A204.1 (cell line): ENCODE measurements at regions not wholly inside any gene's neighbourhood (a gene's known extent, or its start where the extent isn't known, plus 50 kb on each side); places are given as distances from the start of the nearest gene placed in this dataset.

Experiments
- FAIRE-seq: peaks from 2 replicates; lab custom pipeline; 2012; peaks lifted over from hg19 to GRCh38; lab: Jason Lieb, UNC

DNA sequence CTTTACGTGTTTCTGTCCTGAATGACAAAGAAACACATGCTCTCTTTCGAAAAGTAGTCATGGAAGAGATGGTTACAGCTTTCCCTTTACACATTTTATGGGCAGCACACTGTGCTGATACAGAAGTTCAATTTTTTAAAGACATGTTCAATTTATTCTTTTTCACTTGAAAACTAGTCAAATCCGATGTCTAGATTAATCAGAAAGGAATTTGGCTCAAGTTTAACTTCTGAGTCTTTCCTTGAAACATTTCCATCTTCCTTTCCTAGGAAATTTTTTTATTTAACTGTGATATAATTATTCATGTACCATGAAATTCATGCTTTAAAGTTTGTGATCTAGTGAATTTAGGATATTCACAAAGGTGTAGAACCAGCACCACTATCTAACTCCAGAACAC is 360.1 kb downstream of the TNS3 start:
- FAIRE-seq: no peak

DNA sequence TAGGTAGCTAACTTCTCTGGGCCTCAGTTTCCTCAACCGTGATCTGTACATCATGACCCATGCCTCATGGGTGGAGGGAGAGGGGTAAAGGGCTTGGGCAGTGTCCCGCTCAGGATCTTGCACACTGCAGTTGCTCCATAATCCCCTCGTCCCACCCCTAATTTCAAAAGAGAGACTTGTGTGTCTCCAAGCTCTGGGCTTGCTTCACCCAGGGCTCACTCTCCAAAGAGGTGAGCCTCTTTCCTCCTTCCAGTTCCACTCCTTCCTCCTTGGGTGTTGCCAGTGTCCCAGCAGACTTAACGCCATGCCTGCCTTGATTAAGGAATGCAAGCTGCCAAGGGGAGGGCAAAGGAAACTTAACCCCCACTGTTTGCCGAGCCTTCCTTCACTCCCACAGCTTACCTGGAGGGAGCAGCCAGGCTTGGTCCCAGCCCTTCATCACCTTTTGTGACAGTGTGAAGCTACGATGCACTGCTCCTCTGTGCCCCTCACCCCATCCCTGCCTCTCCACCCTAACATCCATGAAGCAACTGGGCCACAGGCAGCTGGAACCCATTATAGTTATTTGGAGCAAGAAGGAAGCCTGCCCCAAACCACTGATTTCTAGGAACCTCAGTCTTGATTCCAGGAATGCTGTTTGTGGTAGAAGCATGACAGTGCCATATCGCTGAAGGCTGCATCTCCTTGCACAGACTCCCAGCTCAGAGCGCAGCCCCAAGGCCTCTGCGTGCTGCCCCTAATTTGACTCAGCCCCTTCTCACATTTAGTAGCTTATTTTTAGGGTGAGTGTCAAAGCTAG is 363.3 kb downstream of the TNS3 start:
- no peak for FAIRE-seq

DNA sequence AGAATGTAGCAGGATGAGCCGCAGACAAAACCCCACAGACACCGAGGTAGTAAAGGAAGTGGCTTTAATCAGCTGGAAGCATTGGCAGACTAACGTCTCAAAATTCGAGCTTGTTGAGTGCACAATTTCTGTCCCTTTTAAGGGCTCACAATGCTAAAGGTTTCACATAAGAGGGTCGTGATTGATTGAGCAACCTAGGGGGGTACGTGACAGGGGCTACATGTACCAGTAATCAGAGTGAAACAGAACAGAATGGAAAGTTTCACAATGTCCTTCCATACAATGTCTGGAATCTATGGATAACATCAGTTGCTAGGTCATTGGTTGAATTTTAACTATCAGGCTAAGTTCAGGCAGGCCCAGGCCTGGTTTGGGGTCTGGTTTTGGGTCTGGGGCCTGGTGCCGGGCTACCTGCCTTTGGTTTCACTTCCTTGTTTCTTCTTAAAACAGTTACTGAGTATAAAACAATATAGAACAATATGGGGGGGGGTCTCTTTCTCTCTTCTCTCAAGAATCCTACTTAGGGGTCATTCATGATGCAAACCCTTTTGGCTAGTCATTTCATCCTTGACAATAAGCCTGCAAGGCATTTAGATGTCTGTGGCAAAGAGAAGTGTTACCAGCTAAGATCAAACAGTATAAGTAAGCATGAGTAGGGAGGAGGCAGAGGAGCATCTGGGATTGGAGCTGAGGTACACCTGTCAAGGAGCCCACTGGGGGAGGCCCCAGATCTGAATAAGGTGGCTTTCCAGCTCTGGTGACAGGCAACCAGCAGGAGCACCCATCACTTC is 364.1 kb downstream of the TNS3 start:
- FAIRE-seq: no peak

DNA sequence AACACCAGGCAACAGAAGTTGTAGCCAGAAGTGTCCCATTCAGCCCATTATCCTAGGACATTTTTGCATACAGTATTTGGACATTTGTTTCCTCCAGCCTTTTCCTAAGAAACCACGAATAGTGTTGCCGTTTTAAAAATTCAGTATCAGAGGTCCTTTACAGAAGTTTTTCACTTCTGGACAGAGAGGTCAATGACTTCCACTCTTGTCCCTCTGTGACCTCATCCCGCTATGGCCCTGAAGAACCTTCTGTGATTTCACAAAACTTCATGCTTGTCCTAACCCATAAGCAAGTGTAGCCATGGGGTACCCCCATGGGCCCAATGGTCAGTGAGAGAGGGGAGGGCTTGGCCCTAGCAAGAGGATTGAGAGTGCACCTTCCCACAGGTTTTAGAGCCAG is 364.8 kb downstream of the TNS3 start:
- FAIRE-seq: no peak

DNA sequence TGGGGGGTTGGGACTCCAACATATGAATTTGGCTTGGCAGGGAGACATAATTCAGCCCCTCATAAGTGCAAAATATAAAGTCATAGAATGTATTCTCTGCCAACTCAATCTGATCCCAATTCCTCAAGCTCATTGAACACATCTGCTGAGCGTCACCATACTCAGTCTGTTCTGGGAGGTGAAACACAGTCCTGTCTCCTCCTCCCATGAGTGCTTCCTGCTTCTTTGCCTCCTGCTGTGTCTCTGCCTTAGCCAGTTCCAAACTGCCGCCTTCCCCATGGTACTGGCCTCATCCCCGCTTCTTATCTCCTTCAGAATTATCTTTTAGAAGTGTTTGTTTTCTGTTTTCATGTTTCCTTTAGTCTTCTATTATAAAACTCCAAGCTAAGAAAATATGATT is 365.5 kb downstream of the TNS3 start:
- no peak for FAIRE-seq

DNA sequence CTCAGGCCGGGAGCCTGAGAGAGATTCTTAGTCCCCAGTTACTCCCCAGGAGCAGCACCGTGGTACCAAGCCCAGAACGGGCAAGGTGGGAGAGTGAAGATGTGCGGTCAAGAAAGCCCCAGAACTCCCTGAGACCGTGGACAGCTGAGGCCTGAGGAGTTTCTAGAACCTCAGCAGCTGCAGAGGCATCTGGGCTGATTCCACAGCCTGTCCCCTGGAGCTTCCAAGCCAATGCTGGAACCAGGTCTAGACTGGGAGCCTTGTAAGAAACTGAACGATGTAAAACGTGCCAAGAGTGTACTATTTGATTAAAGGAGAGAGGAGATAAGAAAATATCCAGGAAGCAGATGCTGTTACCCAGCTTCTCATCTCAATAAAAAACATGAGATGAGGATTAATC is 366.3 kb downstream of the TNS3 start:
- no peak for FAIRE-seq

DNA sequence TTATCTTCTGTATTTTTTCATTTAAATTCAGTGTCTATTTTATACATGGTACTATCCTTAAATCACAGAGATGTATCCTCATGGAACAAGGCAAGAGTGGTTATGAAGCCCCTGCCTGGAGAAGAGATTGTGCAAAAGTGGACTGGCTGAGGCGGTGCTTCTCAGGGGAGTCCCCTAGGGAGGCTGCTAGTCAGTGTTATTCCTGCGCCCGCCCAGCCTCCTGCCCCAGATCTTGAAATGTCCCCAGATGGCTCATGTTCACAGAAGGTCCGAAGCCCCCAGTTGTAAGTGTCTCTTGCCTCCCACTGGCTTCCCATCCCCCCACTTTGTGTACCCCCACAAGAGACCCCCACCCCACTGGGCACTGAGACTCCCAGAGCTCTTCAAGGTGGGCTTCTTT is 366.9 kb downstream of the TNS3 start:
- no peak for FAIRE-seq

DNA sequence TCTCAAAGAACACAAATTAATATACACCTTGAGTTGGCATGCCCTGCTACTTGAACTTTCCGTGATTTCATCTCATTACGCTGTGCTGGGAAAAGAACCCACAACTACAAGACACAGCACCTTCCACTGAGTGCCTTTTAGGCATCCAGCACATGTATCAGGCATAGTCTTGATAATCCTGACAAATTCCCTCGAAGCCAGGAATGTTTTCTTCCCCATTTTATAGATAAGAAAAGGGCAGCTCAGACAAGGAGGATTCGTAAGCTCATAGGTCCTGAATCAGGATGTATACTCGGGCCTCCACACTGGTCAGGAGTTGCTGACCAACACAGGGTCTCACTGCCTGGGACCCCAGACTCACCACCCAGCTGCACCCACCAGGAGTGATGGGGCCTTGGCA is 368.6 kb downstream of the TNS3 start:
- FAIRE-seq: no peak

DNA sequence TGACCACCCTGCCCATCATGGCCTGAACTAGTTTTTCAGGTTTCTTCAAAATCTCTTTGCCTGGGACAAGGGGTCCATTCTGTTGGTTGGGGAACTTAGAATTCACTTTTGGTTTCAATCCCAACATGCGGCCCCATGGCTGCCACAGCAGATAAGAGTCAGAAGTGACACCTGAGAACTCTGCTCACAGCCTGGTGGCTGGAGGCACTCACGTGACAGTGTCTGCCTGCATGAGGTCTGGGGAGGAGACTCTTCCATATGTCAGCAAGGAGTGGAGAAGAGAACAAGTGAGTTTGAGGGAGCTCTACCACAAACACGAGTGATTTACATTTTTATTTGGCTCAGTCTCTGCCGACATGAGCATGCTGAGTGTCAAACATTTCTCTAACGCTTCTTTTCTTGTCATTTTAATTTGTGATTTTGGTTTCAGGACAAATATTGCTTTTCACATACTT is 370.4 kb downstream of the TNS3 start:
- no peak for FAIRE-seq

DNA sequence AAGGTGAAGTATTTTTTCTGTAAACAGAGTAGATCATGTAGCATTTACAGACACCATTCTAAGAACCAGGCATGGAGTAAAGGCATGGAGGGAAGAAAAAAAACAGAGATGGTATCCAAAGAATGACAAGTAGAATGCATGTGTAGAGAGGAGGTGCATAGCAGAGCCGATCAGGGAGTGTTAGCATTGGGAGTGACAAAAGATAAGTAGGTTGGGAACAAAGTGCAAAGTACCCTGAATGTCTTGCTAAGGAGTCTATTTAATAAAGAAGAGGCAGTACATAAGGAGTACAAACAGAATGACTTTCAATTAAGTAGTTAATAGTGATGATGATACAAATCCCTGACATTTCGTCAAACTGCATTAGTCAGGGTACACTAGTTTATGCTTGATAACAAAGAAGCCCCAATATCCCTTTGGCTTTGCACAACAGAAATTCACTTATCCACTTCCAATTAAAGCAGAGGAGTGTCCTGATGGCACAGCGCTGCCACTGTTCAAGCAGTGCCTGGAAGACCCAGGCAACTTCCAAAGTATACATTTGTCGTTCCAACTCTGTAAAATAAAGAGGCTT is 371.5 kb downstream of the TNS3 start:
- no peak for FAIRE-seq

DNA sequence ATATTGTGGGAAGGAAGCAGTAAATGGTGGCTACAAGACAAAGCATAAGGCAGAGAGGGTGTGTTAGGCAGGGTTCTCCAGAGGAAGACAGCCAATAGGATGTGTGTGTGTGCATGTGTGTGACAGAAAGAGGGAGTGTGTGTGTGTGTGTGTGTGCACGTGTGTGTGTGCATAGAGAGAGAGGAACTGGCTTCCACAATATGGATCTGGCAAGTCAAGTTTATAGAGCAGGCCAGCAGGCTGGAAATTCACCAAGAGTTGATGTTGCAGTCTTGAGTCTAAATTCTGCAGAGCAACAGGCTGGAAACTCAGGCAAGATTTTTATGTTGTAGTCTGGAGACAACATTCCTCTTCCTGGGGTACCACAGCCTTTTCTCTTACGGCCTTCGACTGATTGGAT is 374.0 kb downstream of the TNS3 start:
- no peak for FAIRE-seq

DNA sequence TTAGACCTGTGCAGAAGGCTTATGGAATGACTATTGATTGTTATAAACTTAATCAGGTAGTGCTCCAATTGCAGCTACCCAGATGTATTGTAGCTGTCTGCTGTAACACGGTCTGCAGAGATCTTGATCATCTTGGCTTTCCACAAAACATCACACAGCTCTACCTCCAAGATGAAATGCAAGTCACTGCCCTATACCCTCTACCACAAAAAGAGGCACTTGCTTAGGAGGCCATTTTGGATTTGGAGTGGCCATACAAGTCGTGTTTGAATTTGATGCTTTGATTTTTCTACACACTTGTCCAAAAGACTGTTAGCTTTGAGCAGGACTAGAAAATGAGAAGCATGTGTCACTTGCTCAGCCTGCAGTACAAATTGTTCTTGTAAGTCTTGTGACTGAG is 377.2 kb downstream of the TNS3 start:
- no peak for FAIRE-seq

DNA sequence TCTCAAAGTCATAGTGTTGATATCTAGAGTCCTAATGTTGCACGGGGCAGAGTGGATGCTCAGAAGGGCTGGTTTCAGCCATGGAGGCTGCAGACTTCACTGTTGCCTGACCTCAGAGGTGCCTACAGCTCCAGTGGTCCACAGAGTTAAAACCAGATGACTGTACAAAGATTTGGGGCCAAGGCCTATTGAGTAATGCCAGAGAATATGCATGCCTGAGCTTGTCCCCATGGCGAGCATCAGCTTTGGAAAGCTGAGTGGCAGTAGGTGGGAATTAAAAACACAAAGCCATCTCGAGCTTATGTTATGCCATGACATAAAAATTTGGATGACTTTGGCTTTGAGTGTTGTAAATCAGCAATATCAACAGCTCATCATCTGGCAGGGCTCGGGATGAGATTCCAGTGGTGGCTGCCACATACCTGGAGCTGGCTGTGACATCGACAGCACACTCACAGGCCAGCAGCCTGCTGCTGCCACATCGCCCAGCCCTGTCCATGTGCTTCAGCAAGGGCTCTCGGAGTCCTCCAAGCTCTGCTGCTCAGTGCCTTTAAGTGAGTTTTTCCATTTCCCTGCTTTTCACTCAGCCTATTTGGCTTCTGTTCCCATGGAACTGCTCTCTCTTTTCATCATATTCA is 379.6 kb downstream of the TNS3 start:
- FAIRE-seq: no peak

DNA sequence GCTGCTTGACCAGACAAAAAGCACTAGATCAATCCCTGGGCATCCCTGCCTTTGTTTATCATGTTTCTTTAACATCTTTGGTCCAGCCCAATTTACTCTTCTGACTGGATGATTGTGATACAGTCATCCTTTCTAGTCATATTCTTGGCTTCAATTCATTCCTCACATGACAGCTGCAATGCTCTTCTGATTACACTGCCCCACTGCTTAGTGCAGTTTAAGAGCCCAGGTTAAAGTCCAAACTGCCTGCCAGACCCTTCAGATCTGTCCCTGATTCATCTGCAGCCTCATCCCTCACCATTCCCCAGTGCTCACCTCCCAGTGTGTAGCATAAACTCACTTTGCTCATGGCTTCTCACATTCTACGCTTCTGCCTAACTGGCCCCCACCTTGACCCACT is 383.8 kb downstream of the TNS3 start:
- FAIRE-seq: no peak

DNA sequence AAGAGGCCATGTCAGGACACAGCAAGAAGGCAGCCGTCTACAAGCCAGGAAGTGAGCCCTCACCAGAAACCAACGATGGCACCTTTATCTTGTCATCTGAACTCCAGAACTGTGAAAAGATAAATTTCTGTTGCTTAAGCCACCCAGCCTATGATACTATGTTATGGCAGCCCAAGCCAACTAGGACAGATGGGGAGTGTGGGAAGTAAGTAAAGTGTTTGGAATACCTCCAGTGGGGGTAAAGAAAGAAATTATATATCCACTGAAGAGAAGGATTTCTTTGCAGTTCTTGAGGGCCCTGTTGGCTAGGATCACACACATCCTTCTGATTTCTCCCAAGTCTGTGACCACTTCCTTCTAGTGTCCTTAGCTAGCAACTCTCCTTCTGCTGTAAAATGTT is 384.4 kb downstream of the TNS3 start:
- FAIRE-seq: no peak

DNA sequence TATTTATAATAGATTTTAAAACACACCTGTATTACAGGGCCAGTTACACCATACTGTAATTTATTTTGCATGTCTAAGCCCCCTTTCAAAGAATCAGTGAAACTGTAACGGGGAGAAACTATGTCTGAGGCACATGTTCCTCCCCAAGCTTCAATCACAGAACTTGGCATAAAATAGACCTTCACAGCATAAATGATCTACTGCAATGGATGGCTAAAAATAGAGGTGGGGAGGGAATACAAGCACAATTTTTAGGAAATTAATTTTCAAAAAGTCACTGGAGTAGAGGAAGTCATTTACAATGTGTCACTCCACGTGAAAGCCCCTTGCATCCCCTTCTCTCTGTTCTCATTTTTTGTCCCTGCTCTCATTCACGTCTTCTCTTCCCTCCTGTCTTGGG is 385.2 kb downstream of the TNS3 start:
- no peak for FAIRE-seq

DNA sequence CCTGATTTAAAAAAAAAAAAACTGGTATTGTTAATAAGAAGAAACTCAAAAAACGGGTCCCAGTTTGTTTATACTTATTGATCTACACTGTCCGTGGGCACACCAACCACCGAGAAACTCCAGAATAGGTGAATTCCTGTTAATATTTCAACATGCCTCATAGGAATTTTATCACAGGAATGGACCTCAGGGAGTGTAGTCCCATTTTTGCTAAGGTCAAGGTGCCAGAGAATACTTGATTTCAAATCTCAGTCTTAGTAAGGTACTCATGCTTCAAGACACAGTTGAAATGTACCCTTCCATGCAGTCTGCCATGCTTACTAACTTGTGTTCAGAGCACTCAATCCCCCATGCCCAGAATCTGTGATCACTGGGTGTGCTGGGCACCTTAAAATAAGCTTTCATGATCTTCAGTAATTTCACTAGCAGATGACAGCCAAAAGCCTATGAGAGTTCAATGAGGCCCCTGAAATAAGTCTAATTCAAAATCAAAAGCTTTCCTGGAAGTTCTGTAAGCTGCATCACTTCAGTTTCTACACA is 385.7 kb downstream of the TNS3 start:
- no peak for FAIRE-seq

DNA sequence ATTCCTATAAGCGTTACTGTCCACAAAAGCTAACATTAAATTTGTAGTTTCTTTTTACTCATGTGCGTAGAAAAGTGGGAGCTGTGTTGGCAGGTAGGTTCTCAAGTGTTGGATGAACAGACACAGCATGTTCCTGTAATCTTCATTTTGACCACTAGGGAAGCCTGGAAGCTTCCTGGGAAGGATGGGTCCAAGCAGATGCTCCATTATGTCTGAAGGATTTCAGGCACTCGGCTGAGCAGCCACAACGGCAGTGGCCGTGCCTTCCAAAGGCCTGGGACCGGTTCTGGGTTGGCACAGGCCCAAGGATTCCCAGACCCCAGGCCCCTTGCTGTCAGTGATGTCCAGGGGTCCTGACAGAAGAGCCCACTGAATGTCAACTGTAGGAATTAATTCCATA is 386.3 kb downstream of the TNS3 start:
- FAIRE-seq: no peak

DNA sequence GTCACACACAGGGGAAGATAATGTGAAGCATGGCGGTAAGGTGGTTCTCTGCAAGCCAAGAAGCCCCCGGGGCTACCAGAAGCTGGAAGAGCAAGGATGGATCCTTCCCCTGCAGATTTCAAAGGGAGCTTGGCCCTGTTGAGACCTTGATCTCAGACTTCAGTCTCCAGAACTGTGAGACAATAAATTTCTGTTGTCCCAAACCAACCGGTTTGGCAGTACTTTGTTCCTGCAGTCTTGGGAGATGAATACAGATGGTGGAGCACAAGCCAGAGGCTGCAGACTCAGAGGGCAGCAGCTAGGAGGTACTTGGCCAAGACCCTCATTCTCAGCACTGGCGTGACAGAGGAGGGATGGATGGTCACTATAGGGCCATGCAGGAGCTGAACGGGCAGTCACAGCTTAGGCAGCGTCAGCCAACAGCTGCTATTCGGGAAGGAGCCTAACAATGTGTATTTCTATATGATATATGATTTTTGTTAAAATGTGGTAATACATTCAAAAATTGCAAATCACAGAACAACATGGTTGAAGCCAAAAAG is 387.3 kb downstream of the TNS3 start:
- no peak for FAIRE-seq

DNA sequence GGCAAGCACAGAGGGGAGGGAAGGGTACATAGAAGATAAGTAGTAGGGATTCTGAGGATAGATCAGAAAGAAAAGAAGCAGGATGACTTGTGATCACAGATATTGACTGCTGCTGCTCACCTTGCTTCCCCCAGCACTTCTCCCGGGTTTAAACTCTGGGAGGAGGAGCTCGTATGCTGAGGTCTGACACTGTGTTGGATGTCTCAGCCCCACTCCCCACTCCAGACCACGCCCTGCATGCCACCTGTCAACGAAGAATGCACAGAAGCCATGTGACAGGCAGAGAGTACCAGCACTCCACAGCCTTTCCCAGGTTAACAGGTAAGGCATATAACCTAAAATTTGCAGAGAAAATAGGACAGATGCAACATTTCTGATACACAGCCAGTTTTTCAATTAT is 388.9 kb downstream of the TNS3 start:
- FAIRE-seq: no peak

DNA sequence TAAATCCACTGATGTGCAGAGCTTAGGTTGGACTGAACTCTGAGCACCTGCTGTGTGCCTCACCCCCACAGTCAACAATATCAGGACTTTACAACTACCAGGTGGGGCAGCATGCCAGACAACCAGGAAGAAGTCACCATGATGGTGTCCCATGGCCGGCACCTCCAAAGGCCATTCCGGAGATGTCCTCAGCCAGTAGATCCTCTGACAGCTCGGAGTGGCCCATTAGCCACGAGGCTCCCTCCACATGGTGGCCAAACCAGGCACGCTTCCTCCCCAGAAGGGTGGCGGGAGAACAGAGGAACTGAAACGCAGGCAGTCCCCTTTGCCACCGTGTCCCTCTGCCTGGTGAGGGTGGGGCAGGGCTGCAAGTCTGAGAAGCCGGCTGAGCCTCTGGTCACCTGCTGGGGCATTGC is 390.0 kb downstream of the TNS3 start:
- FAIRE-seq: no peak

DNA sequence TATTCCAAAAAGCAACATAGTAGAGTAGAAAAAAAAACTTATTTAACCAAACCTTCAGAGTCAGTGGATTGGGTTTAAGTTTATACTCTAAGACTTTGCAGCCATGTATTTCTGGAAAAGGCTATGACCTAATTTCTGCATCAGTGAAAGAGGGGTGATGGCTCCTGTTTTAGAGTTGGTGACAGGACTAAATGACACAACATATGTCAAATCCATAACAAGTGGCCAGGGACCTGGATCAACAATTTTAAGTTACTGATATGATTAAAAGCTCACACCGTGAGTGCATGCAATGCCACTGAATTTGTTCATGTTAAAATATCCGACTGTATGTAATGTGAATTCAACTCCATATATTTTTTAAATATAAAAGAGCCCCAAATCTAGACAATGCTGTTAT is 390.6 kb downstream of the TNS3 start:
- FAIRE-seq: no peak
